Common myeloid progenitor, CD34-positive (primary cell): ENCODE measurements at regions not wholly inside any gene's neighbourhood (a gene's known extent, or its start where the extent isn't known, plus 50 kb on each side); places are given as distances from the start of the nearest gene placed in this dataset.

Experiments
- CTCF ChIA-PET: fragments of 350-600 bp; sonication (Branson Sonifier 250); formaldehyde crosslinking; loops from one replicate; lab custom pipeline; 2021; ENCODE audit warnings: antibody characterized with exemption; lab: Charles Lee
- POLR2A ChIA-PET: fragments of 350-600 bp; sonication (Branson Sonifier 250); formaldehyde crosslinking; loops from one replicate; lab custom pipeline; 2021; ENCODE audit warnings: antibody characterized with exemption; lab: Charles Lee
- DNase-seq, 3 donors: peaks; one replicate each; pipeline versions ENCODE4 v3.0.0 to v3.0.0-alpha.2; 2013
- H3K27ac ChIP-seq, 2 experiments: 1 replicate in 1 of 2; 2 replicates in 1 of 2; pipeline ENCODE4 v1.7.0; 2013; ENCODE audit warnings: inconsistent platforms in 2 of 2, low read length in 2 of 2, mild to moderate bottlenecking in 2 of 2, low read depth in 1 of 2, moderate library complexity in 1 of 2; ENCODE audit not compliant: severe bottlenecking in 2 of 2, insufficient read depth in 1 of 2, poor library complexity in 1 of 2
- H3K27me3 ChIP-seq, 5 experiments: replicated peaks in 2 of 5; 1 replicate in 3 of 5; 2 replicates in 2 of 5; pipeline versions ENCODE4 v1.6.1 to v1.7.0; 2013; ENCODE audit warnings: low read length in 4 of 5, mild to moderate bottlenecking in 2 of 5, moderate library complexity in 2 of 5, inconsistent platforms in 1 of 5; ENCODE audit not compliant: insufficient read depth in 5 of 5, control insufficient read depth in 4 of 5
- H3K36me3 ChIP-seq, 4 experiments: 1 replicate in 2 of 4; 2 replicates in 2 of 4; pipeline versions ENCODE4 v1.6.1 to v1.7.0; 2013; ENCODE audit warnings: low read length in 3 of 4, control low read depth in 1 of 4, mild to moderate bottlenecking in 1 of 4; ENCODE audit not compliant: control insufficient read depth in 4 of 4, insufficient read depth in 4 of 4
- H3K4me1 ChIP-seq, 4 experiments: 1 replicate in 3 of 4; 2 replicates in 1 of 4; pipeline versions ENCODE4 v1.6.1 to v1.7.1; 2013; ENCODE audit warnings: low read length in 3 of 4, mild to moderate bottlenecking in 3 of 4, control low read depth in 1 of 4, inconsistent platforms in 1 of 4, moderate library complexity in 1 of 4; ENCODE audit not compliant: control insufficient read depth in 4 of 4, insufficient read depth in 4 of 4; ENCODE audit errors: control extremely low read depth in 1 of 4
- H3K4me3 ChIP-seq, 7 experiments: 1 replicate in 4 of 7; 2 replicates in 3 of 7; pipeline versions ENCODE4 v1.5.1 to v1.7.0; 2013; ENCODE audit warnings: mild to moderate bottlenecking in 7 of 7, low read length in 6 of 7, moderate library complexity in 6 of 7, inconsistent platforms in 2 of 7, low read depth in 2 of 7, control low read depth in 1 of 7; ENCODE audit not compliant: insufficient read depth in 4 of 7, control insufficient read depth in 1 of 7; ENCODE audit errors: extremely low read depth in 1 of 7
- H3K9me3 ChIP-seq, 5 experiments: 1 replicate in 4 of 5; 2 replicates in 1 of 5; pipeline versions ENCODE4 v1.6.1 to v1.7.1; 2013; ENCODE audit warnings: low read length in 4 of 5, mild to moderate bottlenecking in 2 of 5, inconsistent platforms in 1 of 5, low read depth in 1 of 5, moderate library complexity in 1 of 5; ENCODE audit not compliant: control insufficient read depth in 4 of 5, insufficient read depth in 2 of 5; ENCODE audit errors: control extremely low read depth in 1 of 5
- WGBS: methylation state at CpG from one replicate; pipeline ENCODE4 v1.1.5; 2013; ENCODE audit not compliant: insufficient coverage; 5-methylcytosine and 5-hydroxymethylcytosine counted together

DNA sequence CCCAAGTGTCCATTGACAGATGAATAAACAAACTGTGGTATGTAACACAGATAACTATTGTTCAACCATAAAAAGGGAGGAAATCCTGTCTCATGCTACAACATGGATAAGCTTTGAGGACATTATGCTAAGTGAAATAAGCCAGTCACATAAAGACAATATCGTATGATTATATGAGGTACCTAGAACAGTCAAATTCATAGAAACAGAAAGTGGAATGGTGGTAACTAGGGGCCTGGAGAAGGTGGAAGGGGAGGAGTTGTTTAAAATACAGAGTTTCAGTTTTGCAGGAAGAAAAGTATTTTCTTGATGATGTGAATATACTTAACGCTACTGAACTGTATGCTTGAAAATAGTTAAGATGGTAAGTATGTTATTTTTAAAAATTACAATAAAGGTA, 304.6 kb upstream of the CXCR4 start:
- no peak overlapping the region for H3K27ac ChIP-seq
- H3K27me3 ChIP-seq: peaks cover 9 to 63% (median 15%) of the 10 kb centered on the region in 5 experiments
- no peak overlapping the region for H3K4me3 ChIP-seq
- H3K4me1 ChIP-seq: peaks cover 2 to 11% (median 4%) of the 10 kb centered on the region in 4 experiments
- no peaks in the 10 kb centered on the region for H3K9me3 ChIP-seq
- H3K36me3 ChIP-seq: no peaks in the 10 kb centered on the region
- DNase-seq: peak in 1 of 3 donors; percentile 5
- ChIA-PET CTCF (interaction anchor here (0.8 to 1.7 kb wide), 3 partner anchors 505 to 509 kb away, joined by 3 to 6 read pairs (median 3); no protein-coding TSS in a partner anchor), POLR2A (no interaction called here)
- 100% methylated on average over 1 of the region's 2 CpGs for WGBS

GRCh38 chr2:136420346-136420745, 302.4 kb upstream of the CXCR4 start:
- ChIA-PET POLR2A (no interaction called here), CTCF (no interaction called here)
- Histone ChIP-seq H3K27me3 (peaks cover 8 to 53% (median 10%) of the 10 kb centered on the region in 5 experiments), H3K4me1 (peaks cover 2 to 11% (median 4%) of the 10 kb centered on the region in 4 experiments), H3K9me3 (no peaks in the 10 kb centered on the region), H3K36me3 (no peaks in the 10 kb centered on the region), H3K27ac (no peak overlapping the region), H3K4me3 (no peak overlapping the region)
- no peak for DNase-seq
- 74% methylated on average over 5 of the region's 6 CpGs for WGBS

- no peak overlapping the region for H3K4me3 ChIP-seq
- no peak for DNase-seq
- H3K27ac ChIP-seq: no peak overlapping the region
- H3K9me3 ChIP-seq: no peaks in the 10 kb centered on the region
- POLR2A ChIA-PET: no interaction called here
- peaks cover 0 to 10% (median 5%) of the 10 kb centered on the region in 5 experiments for H3K27me3 ChIP-seq
- no peaks in the 10 kb centered on the region for H3K36me3 ChIP-seq
- CTCF ChIA-PET: interaction anchor here (2.1 kb wide), 1 partner anchor 12 kb away, joined by 8 read pairs; no protein-coding TSS in a partner anchor
- H3K4me1 ChIP-seq: no peaks in the 10 kb centered on the region
- no CpG with 5 or more reads among the region's 1 CpG for WGBS
Measured at GRCh38 chr2:136411946-136412345, 294.0 kb upstream of the CXCR4 start.

- POLR2A ChIA-PET: no interaction called here
Measured at GRCh38 chr2:136410673-136411072, 292.7 kb upstream of the CXCR4 start.

DNA sequence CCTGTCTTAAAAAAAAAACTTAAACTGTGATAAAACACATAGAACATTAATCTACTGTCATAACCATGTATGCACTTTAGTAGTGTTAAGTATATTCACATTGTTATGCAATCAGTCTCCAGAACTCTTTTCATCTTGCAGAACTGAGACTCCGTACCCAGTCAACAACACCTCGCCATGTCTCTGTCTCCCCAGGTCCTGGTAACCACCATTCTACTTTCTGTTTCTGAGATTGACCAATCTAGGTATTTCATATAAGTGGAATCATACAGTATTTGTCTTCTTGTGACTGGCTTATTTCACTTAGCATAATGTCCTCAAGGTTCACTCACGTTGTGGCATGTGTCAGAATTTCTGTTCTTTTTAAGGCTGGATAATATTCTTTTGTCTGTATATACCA, 290.8 kb upstream of the CXCR4 start:
- Histone ChIP-seq H3K4me1 (no peaks in the 10 kb centered on the region), H3K9me3 (no peaks in the 10 kb centered on the region), H3K36me3 (no peaks in the 10 kb centered on the region), H3K27me3 (peaks cover 0 to 16% (median 8%) of the 10 kb centered on the region in 5 experiments), H3K27ac (no peak overlapping the region), H3K4me3 (no peak overlapping the region)
- ChIA-PET CTCF (no interaction called here), POLR2A (no interaction called here)
- no peak for DNase-seq
- 92% methylated on average over 2 of the region's 3 CpGs for WGBS

More at GRCh38 chr2:136410673-136411072, 292.7 kb upstream of the CXCR4 start:
- H3K27me3 ChIP-seq: peaks cover 0 to 16% (median 12%) of the 10 kb centered on the region in 5 experiments
- H3K4me1 ChIP-seq: no peaks in the 10 kb centered on the region
- no peak for DNase-seq
- H3K36me3 ChIP-seq: no peaks in the 10 kb centered on the region
- 100% methylated on average over 1 of the region's 6 CpGs for WGBS
- CTCF ChIA-PET: interaction anchor here (1.5 to 2.1 kb wide), 2 partner anchors 13 kb away, joined by 4 to 8 read pairs; no protein-coding TSS in a partner anchor
- H3K4me3 ChIP-seq: no peak overlapping the region
- no peaks in the 10 kb centered on the region for H3K9me3 ChIP-seq
- H3K27ac ChIP-seq: no peak overlapping the region

- no peak for DNase-seq
- Histone ChIP-seq H3K27me3 (peaks cover 0 to 16% (median 8%) of the 10 kb centered on the region in 5 experiments), H3K9me3 (no peaks in the 10 kb centered on the region), H3K27ac (no peak overlapping the region), H3K36me3 (no peaks in the 10 kb centered on the region), H3K4me1 (no peaks in the 10 kb centered on the region), H3K4me3 (no peak overlapping the region)
- 78% methylated on average over 8 of the region's 8 CpGs for WGBS
- POLR2A ChIA-PET: no interaction called here
- CTCF ChIA-PET: no interaction called here
Measured at GRCh38 chr2:136407952-136408318, 290.0 kb upstream of the CXCR4 start.

- Histone ChIP-seq H3K9me3 (no peaks in the 10 kb centered on the region), H3K27me3 (peaks cover 0 to 16% (median 8%) of the 10 kb centered on the region in 5 experiments), H3K27ac (no peak overlapping the region), H3K4me1 (no peaks in the 10 kb centered on the region), H3K36me3 (no peaks in the 10 kb centered on the region), H3K4me3 (no peak overlapping the region)
- CTCF ChIA-PET: interaction anchor here (1.0 kb wide), 1 partner anchor 10 kb away, joined by 3 read pairs; no protein-coding TSS in a partner anchor
- POLR2A ChIA-PET: no interaction called here
- 94% methylated on average over 3 of the region's 8 CpGs for WGBS
- no peak for DNase-seq
Measured at GRCh38 chr2:136407117-136407951, 289.4 kb upstream of the CXCR4 start.
